T-cell (primary cell): ENCODE measurements at regions not wholly inside any gene's neighbourhood (a gene's known extent, or its start where the extent isn't known, plus 50 kb on each side); places are given as distances from the start of the nearest gene placed in this dataset.

ENCODE experiments used
- ATAC-seq, 4 experiments: fragments of 200-7000 bp in 3 of 4; fragments of 150-1000 bp in 1 of 4; cut with Tn5 transposase; replicated peaks in 1 of 4; 1 replicate in 3 of 4; 2 replicates in 1 of 4; pipeline ENCODE4 v1.10.0; 2021; ENCODE audit warnings: moderate library complexity in 3 of 4, mild to moderate bottlenecking in 2 of 4, moderate number of reproducible peaks in 1 of 4
- CTCF ChIA-PET, 2 donors: fragments of 300-600 bp; sonication (Branson Sonifier 250); formaldehyde crosslinking; loops; one replicate each; lab custom pipeline; 2022; ENCODE audit warnings: antibody characterized with exemption in 2 of 2; lab: Charles Lee
- POLR2A ChIA-PET, 2 donors: fragments of 300-600 bp; sonication (Branson Sonifier 250); formaldehyde crosslinking; loops; one replicate each; lab custom pipeline; 2022; ENCODE audit warnings: antibody characterized with exemption in 2 of 2; lab: Charles Lee
- DNase-seq, 35 experiments: peaks; one replicate each; pipeline versions ENCODE4 v3.0.0 to v3.0.0-alpha.2; 2013 to 2023
- H3K27ac ChIP-seq: one replicate; pipeline ENCODE4 v1.5.1; 2013; ENCODE audit warnings: low read length
- H3K27me3 ChIP-seq, 2 experiments: replicated peaks in 1 of 2; 1 replicate in 1 of 2; 2 replicates in 1 of 2; pipeline versions ENCODE4 v1.6.1 to v1.7.0; 2013; ENCODE audit warnings: low read length in 1 of 2, mixed read lengths in 1 of 2; ENCODE audit not compliant: control insufficient read depth in 2 of 2, insufficient read depth in 2 of 2; ENCODE audit errors: extremely low read depth in 1 of 2
- H3K36me3 ChIP-seq, 2 donors: 1 replicate in 1 of 2; 2 replicates in 1 of 2; pipeline versions ENCODE4 v1.6.1 to v1.7.0; 2013; ENCODE audit warnings: low read length in 1 of 2; ENCODE audit not compliant: control insufficient read depth in 2 of 2, insufficient read depth in 1 of 2; ENCODE audit errors: extremely low read depth in 1 of 2
- H3K4me1 ChIP-seq, 2 experiments: 1 replicate in 1 of 2; 2 replicates in 1 of 2; pipeline versions ENCODE4 v1.6.1 to v1.7.0; 2013; ENCODE audit warnings: low read length in 2 of 2, mixed read lengths in 1 of 2; ENCODE audit not compliant: insufficient read depth in 2 of 2, control insufficient read depth in 1 of 2; ENCODE audit errors: extremely low read depth in 1 of 2
- H3K4me3 ChIP-seq, 2 donors: 1 replicate in 1 of 2; 2 replicates in 1 of 2; pipeline versions ENCODE4 v1.5.1 to v1.7.0; 2013; ENCODE audit warnings: mild to moderate bottlenecking in 2 of 2, low read length in 1 of 2, moderate library complexity in 1 of 2; ENCODE audit not compliant: control insufficient read depth in 1 of 2; ENCODE audit errors: extremely low read depth in 1 of 2
- H3K9me3 ChIP-seq: 2 replicates; pipeline ENCODE4 v1.7.0; 2013
- H3K27ac Mint-ChIP-seq, 2 donors: one replicate each; pipeline ENCODE4 v1.8.0; 2020 to 2021; ENCODE audit warnings: mild to moderate bottlenecking in 2 of 2, mixed read lengths in 2 of 2
- H3K27me3 Mint-ChIP-seq, 2 donors: one replicate each; pipeline ENCODE4 v1.8.0; 2021 to 2022; ENCODE audit warnings: mixed read lengths in 2 of 2
- H3K36me3 Mint-ChIP-seq: one replicate; pipeline ENCODE4 v1.8.0; 2021; ENCODE audit warnings: mixed read lengths
- H3K4me1 Mint-ChIP-seq, 3 donors: one replicate each; pipeline ENCODE4 v1.8.0; 2020 to 2022; ENCODE audit warnings: mixed read lengths in 3 of 3, mild to moderate bottlenecking in 1 of 3
- H3K4me3 Mint-ChIP-seq, 3 donors: one replicate each; pipeline ENCODE4 v1.8.0; 2020 to 2022; ENCODE audit warnings: mild to moderate bottlenecking in 3 of 3, mixed read lengths in 3 of 3, moderate library complexity in 3 of 3
- H3K9me3 Mint-ChIP-seq, 3 donors: one replicate each; pipeline ENCODE4 v1.8.0; 2020 to 2022; ENCODE audit warnings: mixed read lengths in 3 of 3
- WGBS: methylation state at CpG from one replicate; pipeline ENCODE4 v1.1.5; 2013; ENCODE audit warnings: missing lambda C conversion rate; ENCODE audit not compliant: insufficient coverage; 5-methylcytosine and 5-hydroxymethylcytosine counted together

DNA sequence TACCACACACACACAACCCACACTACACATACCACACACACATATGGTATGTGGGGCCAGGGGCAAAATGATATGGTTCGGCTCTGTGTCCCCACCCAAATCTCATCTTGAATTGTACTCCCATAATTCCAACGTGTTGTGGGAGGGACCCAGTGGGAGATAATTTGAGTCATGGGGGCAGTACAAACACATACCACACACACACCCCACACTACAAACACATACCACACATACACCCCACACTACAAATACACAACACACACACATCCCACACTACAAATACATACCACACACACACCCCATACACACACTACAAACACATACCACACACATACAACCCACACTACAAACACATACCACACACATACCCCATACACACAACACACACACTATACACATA, 117.8 kb downstream of the TTC32 start:
- Histone ChIP-seq H3K4me1 (no peaks in the 10 kb centered on the region), H3K27ac (no peak overlapping the region), H3K9me3 (no peaks in the 10 kb centered on the region), H3K36me3 (no peaks in the 10 kb centered on the region), H3K4me3 (no peak overlapping the region), H3K27me3 (peaks cover 0 to 3% of the 10 kb centered on the region in 2 experiments)
- Mint-ChIP-seq H3K36me3 (no peaks in the 10 kb centered on the region), H3K27me3 (peaks cover 7 to 8% of the 10 kb centered on the region in 2 donors), H3K4me3 (no peak overlapping the region), H3K4me1 (no peaks in the 10 kb centered on the region), H3K27ac (no peak overlapping the region), H3K9me3 (peaks cover 0 to 4% (median 0%) of the 10 kb centered on the region in 3 donors)
- DNase-seq (no peak), ATAC-seq (no peak)
- ChIA-PET CTCF (no interaction called here), POLR2A (no interaction called here)
- WGBS = no CpG with 5 or more reads among the region's 2 CpGs

DNA sequence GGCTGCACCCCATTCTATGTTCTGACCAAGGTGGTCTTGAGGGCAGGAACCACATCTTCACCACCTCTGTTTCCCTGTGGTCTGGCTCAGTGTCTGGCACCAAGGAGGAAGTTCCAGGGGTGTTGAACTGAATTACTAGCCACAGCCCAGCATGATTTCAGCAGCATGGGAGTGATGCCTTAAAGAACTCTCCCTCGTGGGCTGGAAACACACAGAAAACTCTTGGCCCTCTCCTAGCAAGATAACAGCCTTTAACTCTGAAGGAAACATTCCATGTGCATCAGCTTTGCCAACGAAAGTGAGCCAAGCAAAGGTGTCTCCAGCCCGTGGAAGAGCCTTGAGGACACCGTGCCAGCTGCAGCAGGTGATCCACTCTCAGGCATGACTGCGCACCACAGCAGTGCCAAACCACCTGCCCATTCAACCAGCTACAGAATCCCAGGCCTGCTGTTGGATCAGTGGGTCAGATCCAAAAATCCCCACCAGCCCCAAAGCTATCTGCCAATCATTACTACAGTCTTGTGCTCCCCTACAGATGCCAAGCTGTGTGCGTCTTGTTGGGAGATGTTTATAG, 124.8 kb downstream of the TTC32 start:
- Histone ChIP-seq H3K4me1 (no peaks in the 10 kb centered on the region), H3K27me3 (peaks cover 0 to 10% of the 10 kb centered on the region in 2 experiments), H3K36me3 (no peaks in the 10 kb centered on the region), H3K27ac (no peak overlapping the region), H3K9me3 (no peaks in the 10 kb centered on the region), H3K4me3 (no peak overlapping the region)
- 59% methylated on average over 5 of the region's 6 CpGs for WGBS
- H3K9me3 Mint-ChIP-seq = no peaks in the 10 kb centered on the region
- no peaks in the 10 kb centered on the region for H3K4me1 Mint-ChIP-seq
- peaks cover 7 to 8% of the 10 kb centered on the region in 2 donors for H3K27me3 Mint-ChIP-seq
- no peak overlapping the region for H3K27ac Mint-ChIP-seq
- ChIA-PET POLR2A (no interaction called here), CTCF (no interaction called here)
- DNase-seq (no peak), ATAC-seq (no peak)
- H3K4me3 Mint-ChIP-seq = no peak overlapping the region
- H3K36me3 Mint-ChIP-seq = no peaks in the 10 kb centered on the region

DNA sequence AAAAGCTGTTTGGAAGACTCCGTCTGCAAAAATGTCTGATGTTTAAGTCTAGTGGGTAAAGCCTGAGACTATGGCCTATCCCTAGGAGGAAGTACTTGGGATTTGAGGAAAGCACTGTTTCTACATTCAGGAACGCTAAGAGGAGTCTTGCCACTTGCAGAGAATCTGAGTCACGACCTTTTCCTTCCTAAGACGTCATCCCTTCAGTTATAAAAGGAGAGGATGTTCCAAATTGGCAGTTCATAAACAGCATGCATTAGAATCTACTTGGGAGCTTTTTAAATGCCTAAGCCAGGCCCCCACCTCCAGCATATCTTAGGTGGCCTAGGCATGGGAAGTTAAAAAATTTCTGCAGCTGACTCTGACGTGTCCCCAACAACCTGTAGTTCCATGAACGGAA, 125.9 kb downstream of the TTC32 start:
- 92% methylated on average over 2 of the region's 6 CpGs for WGBS
- no peak for DNase-seq
- Mint-ChIP-seq H3K27me3 (peaks cover 7 to 8% of the 10 kb centered on the region in 2 donors), H3K4me1 (no peaks in the 10 kb centered on the region), H3K27ac (no peak overlapping the region), H3K4me3 (no peak overlapping the region), H3K36me3 (no peaks in the 10 kb centered on the region), H3K9me3 (no peaks in the 10 kb centered on the region)
- ATAC-seq = no peak
- H3K36me3 ChIP-seq = no peaks in the 10 kb centered on the region
- CTCF ChIA-PET = no interaction called here
- peaks cover 2 to 10% of the 10 kb centered on the region in 2 experiments for H3K27me3 ChIP-seq
- H3K9me3 ChIP-seq = no peaks in the 10 kb centered on the region
- POLR2A ChIA-PET = no interaction called here
- H3K4me3 ChIP-seq = no peak overlapping the region
- H3K4me1 ChIP-seq = no peaks in the 10 kb centered on the region
- H3K27ac ChIP-seq = no peak overlapping the region

DNA sequence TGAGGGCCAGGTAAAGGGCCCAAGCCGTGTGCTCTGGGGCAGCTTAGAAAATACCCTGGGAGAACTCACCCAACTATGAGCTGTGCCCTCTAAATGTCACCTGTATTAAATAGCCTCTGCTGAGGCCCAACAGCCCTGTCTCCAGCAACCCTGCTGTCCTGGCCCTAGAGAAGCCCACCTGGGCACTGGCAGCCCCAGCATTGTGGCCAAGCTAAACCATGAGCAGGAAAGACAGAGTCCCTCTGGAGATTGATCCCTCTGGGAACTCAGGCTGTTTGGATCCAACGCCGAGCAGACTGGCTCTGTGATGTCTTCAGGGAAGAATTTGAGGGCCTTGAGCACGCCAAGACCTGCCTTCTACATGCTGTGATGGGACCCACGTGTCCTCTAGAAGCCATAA, 126.5 kb downstream of the TTC32 start:
- peaks cover 2 to 10% of the 10 kb centered on the region in 2 experiments for H3K27me3 ChIP-seq
- DNase-seq (no peak), ATAC-seq (no peak)
- H3K9me3 ChIP-seq = no peaks in the 10 kb centered on the region
- no peaks in the 10 kb centered on the region for H3K36me3 ChIP-seq
- ChIA-PET CTCF (interaction anchor here in 1 of 2 donors (0.6 kb wide), 1 partner anchor 1852 kb away, joined by 3 read pairs; no protein-coding TSS in a partner anchor), POLR2A (interaction anchor here in 1 of 2 donors (0.6 kb wide), 1 partner anchor 54 kb away, joined by 5 read pairs; no protein-coding TSS in a partner anchor)
- Mint-ChIP-seq H3K36me3 (no peaks in the 10 kb centered on the region), H3K9me3 (no peaks in the 10 kb centered on the region), H3K27me3 (peaks cover 7 to 8% of the 10 kb centered on the region in 2 donors), H3K4me1 (no peaks in the 10 kb centered on the region), H3K27ac (no peak overlapping the region), H3K4me3 (no peak overlapping the region)
- WGBS = 65% methylated on average over 4 of the region's 5 CpGs
- H3K27ac ChIP-seq = no peak overlapping the region
- no peaks in the 10 kb centered on the region for H3K4me1 ChIP-seq
- H3K4me3 ChIP-seq = no peak overlapping the region

DNA sequence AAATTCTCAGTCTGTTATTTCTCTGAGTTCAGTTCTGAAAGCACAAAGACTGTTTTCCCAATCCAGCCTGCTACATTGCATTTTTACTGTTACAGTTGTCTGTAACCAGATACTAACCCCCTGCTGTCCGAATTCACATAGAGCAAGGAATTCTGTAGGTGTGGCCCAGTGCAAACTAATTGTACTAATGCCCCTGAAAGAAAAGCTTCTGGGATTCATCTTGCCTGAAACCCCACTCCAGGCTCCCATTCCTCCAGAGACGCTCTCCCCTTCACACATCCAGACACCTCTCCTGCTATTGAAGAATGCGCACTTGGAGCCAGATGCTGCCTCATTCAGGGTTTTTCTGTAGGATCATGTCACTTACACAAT, 127.0 kb downstream of the TTC32 start:
- Histone ChIP-seq H3K4me3 (no peak overlapping the region), H3K36me3 (no peaks in the 10 kb centered on the region), H3K27me3 (peaks cover 2 to 10% of the 10 kb centered on the region in 2 experiments), H3K27ac (no peak overlapping the region), H3K4me1 (no peaks in the 10 kb centered on the region), H3K9me3 (no peaks in the 10 kb centered on the region)
- H3K27me3 Mint-ChIP-seq = peaks cover 7 to 8% of the 10 kb centered on the region in 2 donors
- ATAC-seq = no peak
- DNase-seq = no peak
- WGBS = 67% methylated on average over 1 of the region's 3 CpGs
- no peak overlapping the region for H3K4me3 Mint-ChIP-seq
- POLR2A ChIA-PET = interaction anchor here in 1 of 2 donors (0.6 kb wide), 1 partner anchor 55 kb away, joined by 5 read pairs; no protein-coding TSS in a partner anchor
- CTCF ChIA-PET = no interaction called here
- H3K36me3 Mint-ChIP-seq = no peaks in the 10 kb centered on the region
- no peaks in the 10 kb centered on the region for H3K4me1 Mint-ChIP-seq
- H3K9me3 Mint-ChIP-seq = no peaks in the 10 kb centered on the region
- H3K27ac Mint-ChIP-seq = no peak overlapping the region

DNA sequence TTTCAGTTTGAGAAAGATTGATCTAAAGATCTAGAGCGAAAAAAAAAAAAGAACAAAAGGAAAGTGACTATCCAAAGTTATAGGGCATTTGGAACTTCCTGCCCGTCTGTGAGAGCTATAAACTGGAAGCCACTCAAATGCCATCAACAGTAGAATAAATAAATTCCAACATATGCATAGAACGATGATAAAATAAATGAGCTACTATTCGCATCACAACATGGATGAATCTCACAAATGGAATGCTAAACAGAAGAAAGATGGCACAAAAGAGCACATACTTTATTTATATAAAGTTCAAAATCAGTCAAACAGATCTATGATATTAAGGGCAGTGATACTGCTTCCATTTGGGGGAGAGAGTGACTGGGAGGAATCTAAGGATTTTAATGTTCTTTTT, 128.8 kb downstream of the TTC32 start:
- no peak overlapping the region for H3K27ac ChIP-seq
- WGBS = no CpG with 5 or more reads among the region's 4 CpGs
- Mint-ChIP-seq H3K36me3 (no peaks in the 10 kb centered on the region), H3K9me3 (no peaks in the 10 kb centered on the region), H3K27me3 (peaks cover 1 to 3% of the 10 kb centered on the region in 2 donors), H3K4me1 (no peaks in the 10 kb centered on the region), H3K4me3 (no peak overlapping the region), H3K27ac (no peak overlapping the region)
- ChIA-PET CTCF (interaction anchor here in 1 of 2 donors (0.7 kb wide), 1 partner anchor 19 kb away, joined by 3 read pairs; no protein-coding TSS in a partner anchor), POLR2A (interaction anchor here in 1 of 2 donors (0.7 kb wide), 1 partner anchor 184 kb away, joined by 5 read pairs; no protein-coding TSS in a partner anchor)
- ATAC-seq (no peak), DNase-seq (no peak)
- H3K36me3 ChIP-seq = no peaks in the 10 kb centered on the region
- H3K4me1 ChIP-seq = no peaks in the 10 kb centered on the region
- peaks cover 2 to 10% of the 10 kb centered on the region in 2 experiments for H3K27me3 ChIP-seq
- H3K9me3 ChIP-seq = no peaks in the 10 kb centered on the region
- H3K4me3 ChIP-seq = no peak overlapping the region
